ENCODE measurements at regions not wholly inside any gene's neighbourhood (a gene's known extent, or its start where the extent isn't known, plus 50 kb on each side); places are given as distances from the start of the nearest gene placed in this dataset.

DNA sequence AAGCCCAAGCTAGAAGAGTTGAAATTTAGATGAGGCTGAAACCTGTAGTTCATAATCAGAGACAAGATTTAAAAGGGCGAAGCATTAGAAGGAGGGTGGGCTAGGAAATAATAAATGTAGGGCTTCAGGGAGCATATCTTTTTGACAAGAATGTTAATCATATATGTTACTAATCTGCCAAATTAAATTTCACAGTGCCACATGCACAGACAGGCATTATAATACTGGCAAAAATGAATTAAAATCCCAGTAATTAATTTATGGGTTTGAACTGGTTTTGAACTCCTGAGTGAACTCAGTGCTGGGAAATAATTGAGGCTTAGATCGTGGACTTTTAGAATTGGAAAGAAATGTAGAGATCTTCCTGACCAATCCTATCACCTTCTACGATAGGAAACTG, 383.5 kb upstream of the IL12A start:
- intact Hi-C loops (cut with DNase I), result no loop called here
- TF ChIP-seq, protein P1, sequence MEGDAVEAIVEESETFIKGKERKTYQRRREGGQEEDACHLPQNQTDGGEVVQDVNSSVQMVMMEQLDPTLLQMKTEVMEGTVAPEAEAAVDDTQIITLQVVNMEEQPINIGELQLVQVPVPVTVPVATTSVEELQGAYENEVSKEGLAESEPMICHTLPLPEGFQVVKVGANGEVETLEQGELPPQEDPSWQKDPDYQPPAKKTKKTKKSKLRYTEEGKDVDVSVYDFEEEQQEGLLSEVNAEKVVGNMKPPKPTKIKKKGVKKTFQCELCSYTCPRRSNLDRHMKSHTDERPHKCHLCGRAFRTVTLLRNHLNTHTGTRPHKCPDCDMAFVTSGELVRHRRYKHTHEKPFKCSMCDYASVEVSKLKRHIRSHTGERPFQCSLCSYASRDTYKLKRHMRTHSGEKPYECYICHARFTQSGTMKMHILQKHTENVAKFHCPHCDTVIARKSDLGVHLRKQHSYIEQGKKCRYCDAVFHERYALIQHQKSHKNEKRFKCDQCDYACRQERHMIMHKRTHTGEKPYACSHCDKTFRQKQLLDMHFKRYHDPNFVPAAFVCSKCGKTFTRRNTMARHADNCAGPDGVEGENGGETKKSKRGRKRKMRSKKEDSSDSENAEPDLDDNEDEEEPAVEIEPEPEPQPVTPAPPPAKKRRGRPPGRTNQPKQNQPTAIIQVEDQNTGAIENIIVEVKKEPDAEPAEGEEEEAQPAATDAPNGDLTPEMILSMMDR (IDR thresholded peaks at IDR 0.05), result no peak
- Histone ChIP-seq H3K36me3 (no peaks in the 10 kb centered on the region), H3K4me1 (no peaks in the 10 kb centered on the region), H3K27ac (no peak overlapping the region), H3K27me3 (no peaks in the 10 kb centered on the region), H3K9me3 (no peaks in the 10 kb centered on the region), H3K9ac (ENCODE audit: low read depth in 2 of 2, low read length in 2 of 2) (no peak overlapping the region), H3K4me3 (no peak overlapping the region)
- no peak for DNase-seq

DNA sequence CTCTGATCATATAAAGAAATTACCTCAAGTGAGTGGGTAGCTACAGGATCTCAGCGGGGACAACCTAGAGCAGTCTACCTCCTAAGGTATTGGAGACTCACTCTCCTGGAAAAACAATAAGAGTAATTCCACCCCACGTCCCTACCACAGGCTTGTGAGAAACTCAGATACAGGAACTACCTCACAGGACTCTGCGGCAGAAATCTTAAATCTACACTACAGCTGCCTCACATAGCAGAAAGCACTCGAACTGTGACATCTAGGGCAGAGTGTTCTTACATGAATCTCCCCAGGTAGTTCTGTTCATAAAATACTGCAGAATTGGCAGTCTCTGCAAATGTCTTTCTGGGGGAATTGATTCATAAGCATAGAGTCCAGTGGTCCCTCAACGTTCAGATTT, 382.9 kb upstream of the IL12A start:
- Histone ChIP-seq H3K4me1 (no peaks in the 10 kb centered on the region), H3K27ac (no peak overlapping the region), H3K36me3 (no peaks in the 10 kb centered on the region), H3K27me3 (no peaks in the 10 kb centered on the region), H3K9ac (ENCODE audit: low read depth in 2 of 2, low read length in 2 of 2) (no peak overlapping the region), H3K4me3 (no peak overlapping the region), H3K9me3 (no peaks in the 10 kb centered on the region)
- TF ChIP-seq, protein P1 (IDR thresholded peaks at IDR 0.05), result no peak
- intact Hi-C loops (cut with DNase I), result no loop called here
- DNase-seq, result no peak

DNA sequence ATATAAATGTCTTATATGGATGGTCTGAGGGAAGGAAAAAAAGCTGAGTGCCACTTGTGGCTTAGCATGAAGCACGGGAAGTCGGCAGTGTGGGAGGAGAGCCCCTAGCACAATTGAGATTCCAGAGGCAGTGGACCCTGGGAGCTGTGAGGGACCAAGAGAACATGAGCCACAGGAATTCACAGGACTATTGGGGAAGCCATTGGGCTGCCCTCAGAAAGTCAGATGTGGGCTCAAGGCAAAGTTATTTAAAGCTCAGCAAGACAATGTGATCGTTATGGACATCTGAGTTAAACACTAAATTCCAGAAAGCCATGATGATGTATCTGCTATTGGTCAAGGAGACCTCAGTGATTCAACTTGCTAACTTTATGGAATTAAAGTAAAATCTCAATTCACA, 380.8 kb upstream of the IL12A start:
- no peaks in the 10 kb centered on the region for H3K4me1 ChIP-seq
- H3K9me3 ChIP-seq, result no peaks in the 10 kb centered on the region
- DNase-seq, result no peak
- intact Hi-C loops (cut with DNase I), result no loop called here
- H3K9ac ChIP-seq (ENCODE audit: low read depth in 2 of 2, low read length in 2 of 2), result no peak overlapping the region
- no peaks in the 10 kb centered on the region for H3K27me3 ChIP-seq
- no peak overlapping the region for H3K27ac ChIP-seq
- H3K36me3 ChIP-seq, result no peaks in the 10 kb centered on the region
- TF ChIP-seq, protein P1 (IDR thresholded peaks at IDR 0.05), result no peak
- H3K4me3 ChIP-seq, result no peak overlapping the region

DNA sequence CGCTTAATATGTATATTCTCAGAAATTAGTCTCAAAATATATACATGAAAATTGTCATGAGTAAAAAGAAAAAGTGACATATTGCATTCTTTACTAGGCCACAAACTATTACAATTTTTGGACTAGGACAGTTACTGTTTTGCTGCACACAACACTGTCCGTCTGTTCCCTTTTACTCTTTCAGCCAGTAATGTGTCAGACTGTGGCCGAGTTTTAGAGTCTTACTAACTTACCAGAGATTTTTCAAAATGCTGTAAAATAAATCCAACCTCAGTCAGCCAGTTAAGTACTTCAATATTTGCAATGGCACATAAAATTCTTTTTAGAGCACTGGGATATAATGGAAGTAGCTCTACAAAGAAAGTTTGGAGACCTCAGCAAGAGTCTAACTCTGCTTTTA, 380.3 kb upstream of the IL12A start:
- Histone ChIP-seq H3K4me3 (no peak overlapping the region), H3K27ac (no peak overlapping the region), H3K36me3 (no peaks in the 10 kb centered on the region), H3K9me3 (no peaks in the 10 kb centered on the region), H3K27me3 (no peaks in the 10 kb centered on the region), H3K9ac (ENCODE audit: low read depth in 2 of 2, low read length in 2 of 2) (no peak overlapping the region), H3K4me1 (no peaks in the 10 kb centered on the region)
- TF ChIP-seq, protein P1 (IDR thresholded peaks at IDR 0.05), result no peak
- intact Hi-C loops (cut with DNase I), result no loop called here
- no peak for DNase-seq

DNA sequence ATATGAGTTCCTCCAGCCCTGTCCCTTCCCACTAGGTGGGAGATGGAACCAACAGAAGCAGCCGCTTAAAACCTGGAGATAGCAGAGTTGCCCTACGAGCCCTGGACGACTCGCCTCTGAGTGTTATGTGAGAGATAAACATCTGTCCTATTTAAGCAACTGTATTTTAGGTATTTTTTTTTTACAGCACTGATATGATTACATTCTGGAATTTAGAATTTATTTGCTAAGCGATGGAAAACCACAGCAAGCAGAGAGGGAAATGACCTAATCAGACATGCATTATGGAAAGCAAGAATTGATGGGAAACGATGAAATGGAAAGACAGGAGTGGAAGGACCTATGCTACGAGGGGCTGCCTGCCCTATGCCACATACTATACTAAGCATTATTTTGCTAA, 379.0 kb upstream of the IL12A start:
- H3K27me3 ChIP-seq, result no peaks in the 10 kb centered on the region
- TF ChIP-seq, protein P1 (IDR thresholded peaks at IDR 0.05), result no peak
- H3K27ac ChIP-seq, result no peak overlapping the region
- H3K9me3 ChIP-seq, result no peaks in the 10 kb centered on the region
- no peaks in the 10 kb centered on the region for H3K4me1 ChIP-seq
- no peaks in the 10 kb centered on the region for H3K36me3 ChIP-seq
- no peak overlapping the region for H3K9ac ChIP-seq (ENCODE audit: low read depth in 2 of 2, low read length in 2 of 2)
- no peak for DNase-seq
- intact Hi-C loops (cut with DNase I), result loop anchor here (10.0 kb wide), 1 partner anchor 395 kb away; no protein-coding TSS in a partner anchor
- no peak overlapping the region for H3K4me3 ChIP-seq

Data from colonic mucosa (tissue), 4 donors.